ENCODE measurements at regions not wholly inside any gene's neighbourhood (a gene's known extent, or its start where the extent isn't known, plus 50 kb on each side); places are given as distances from the start of the nearest gene placed in this dataset.

DNA sequence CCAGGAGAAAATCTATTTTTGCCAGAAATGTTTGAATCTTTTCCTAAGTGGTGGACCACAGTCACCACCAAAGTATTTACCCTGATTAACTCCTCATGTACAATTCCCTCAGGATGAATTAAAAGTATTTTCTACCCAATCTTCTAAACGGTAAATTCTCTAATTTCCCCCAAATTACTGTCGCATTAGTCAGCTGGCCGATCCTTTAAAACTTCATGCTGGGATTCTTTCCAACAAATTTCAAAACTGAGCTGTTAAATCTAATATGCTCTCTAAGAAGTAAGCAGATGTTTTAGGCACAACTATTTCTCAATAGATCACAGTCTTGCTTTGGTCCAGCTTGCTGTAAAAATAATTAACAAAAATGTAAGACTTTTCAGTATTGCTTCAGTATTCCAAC lies 447.2 kb downstream of the FRK start:
- Histone ChIP-seq H4K8ac (ENCODE audit: extremely low read depth, insufficient read depth, low read length) (no peak overlapping the region), H4K5ac (ENCODE audit: insufficient read length, low read depth, low read length) (no peak overlapping the region), H3K23ac (ENCODE audit: insufficient read length) (no peak overlapping the region), H3K4me2 (ENCODE audit: insufficient read depth in 1 of 2, low read depth in 2 of 2, low read length in 2 of 2) (no peak overlapping the region), H4K91ac (replicated peaks; ENCODE audit: insufficient read length, low read length) (no peak overlapping the region), H3K18ac (ENCODE audit: extremely low read depth, low read length) (no peak overlapping the region), H2AK5ac (ENCODE audit: low read depth, low read length) (no peak overlapping the region), H3K79me2 (ENCODE audit: control insufficient read depth in 1 of 2, insufficient read depth in 2 of 2, low read length in 2 of 2) (no peaks in the 10 kb centered on the region), H3K36me3 (ENCODE audit: control insufficient read depth in 2 of 4, insufficient read depth in 4 of 4, low read length in 3 of 4) (no peaks in the 10 kb centered on the region), H3K23me2 (ENCODE audit: low read depth, low read length) (no peaks in the 10 kb centered on the region), H3K4ac (replicated peaks; ENCODE audit: insufficient read length, low read depth, low read length) (no peak overlapping the region), H4K20me1 (replicated peaks in 1 of 2; ENCODE audit: control insufficient read depth in 1 of 2, insufficient read depth in 2 of 2, low read length in 2 of 2) (no peaks in the 10 kb centered on the region), H3K79me1 (ENCODE audit: low read depth, low read length) (no peaks in the 10 kb centered on the region), H2AFZ (ENCODE audit: low read length) (no peak overlapping the region), H3K56ac (replicated peaks; ENCODE audit: insufficient read length, low read depth, low read length) (no peak overlapping the region), H2BK5ac (ENCODE audit: low read depth, low read length) (no peak overlapping the region), H3K27me3 (replicated peaks in 1 of 4; ENCODE audit: control insufficient read depth in 3 of 4, extremely low read depth in 1 of 4, insufficient read depth in 3 of 4, low read length in 3 of 4) (no peaks in the 10 kb centered on the region; a peak in 1 of 7 replicates), H2BK20ac (ENCODE audit: low read length) (no peak overlapping the region), H2BK120ac (replicated peaks; ENCODE audit: low read depth, low read length) (no peak overlapping the region), H3K4me1 (replicated peaks in 1 of 4; ENCODE audit: control insufficient read depth in 3 of 4, insufficient read depth in 4 of 4, low read length in 3 of 4) (no peaks in the 10 kb centered on the region), H2BK12ac (ENCODE audit: low read depth, low read length) (no peak overlapping the region), H3K14ac (ENCODE audit: insufficient read length) (no peak overlapping the region), H2BK15ac (ENCODE audit: low read length) (no peak overlapping the region), H3K9ac (replicated peaks in 1 of 4; ENCODE audit: extremely low read depth in 1 of 4, low read depth in 3 of 4, low read length in 3 of 4) (no peak overlapping the region), H3K27ac (ENCODE audit: low read depth, low read length) (no peak overlapping the region), H3K4me3 (ENCODE audit: extremely low read depth in 1 of 4, insufficient read depth in 2 of 4, low read depth in 3 of 4, low read length in 4 of 4) (no peak overlapping the region), H3K9me3 (ENCODE audit: insufficient read depth in 2 of 2, low read depth in 1 of 2, low read length in 1 of 2) (no peaks in the 10 kb centered on the region)
- no peak for TF ChIP-seq NANOG (IDR thresholded peaks at IDR 0.05; ENCODE audit: insufficient read depth, low read depth, low read length, poor library complexity, severe bottlenecking)
- TF ChIP-seq TEAD4 (IDR thresholded peaks at IDR 0.05; ENCODE audit: low read depth, low read length), result no peak
- TF ChIP-seq SIN3A (conservative IDR thresholded peaks at IDR 0.05 in 1 of 2, IDR thresholded peaks at IDR 0.05 in 1 of 2; ENCODE audit: low read depth in 1 of 2, low read length in 2 of 2), result no peak
- TF ChIP-seq HDAC6 (IDR thresholded peaks at IDR 0.05; ENCODE audit: low read depth, low read length), result no peak
- TF ChIP-seq SAP30 (IDR thresholded peaks at IDR 0.05; ENCODE audit: insufficient read depth, insufficient replicate concordance, low read length), result no peak
- TF ChIP-seq GABPA (IDR thresholded peaks at IDR 0.05; ENCODE audit: borderline replicate concordance, insufficient read depth, low read length), result no peak
- no peak for TF ChIP-seq MAX (IDR thresholded peaks at IDR 0.05)
- no peak for TF ChIP-seq MAFK (IDR thresholded peaks at IDR 0.05; ENCODE audit: low read depth, low read length)
- FAIRE-seq, result no peak
- WGBS, 2 experiments (ENCODE audit: extremely low coverage in 1 of 2, insufficient coverage in 1 of 2, insufficient read length in 1 of 2, insufficient replicate concordance in 2 of 2, low coverage in 1 of 2, low lambda C conversion rate in 2 of 2, missing lambda C conversion rate in 1 of 2), result 99% methylated on average over 3 of the region's 3 CpGs; no CpG with 5 or more reads in 1 of the 2 experiments
- DNase-seq (ENCODE audit: low read depth in 1 of 2, low spot score in 2 of 2), result no peak
- CTCF ChIA-PET (ENCODE audit: partially characterized antibody), result interaction anchor here (0.6 kb wide), 1 partner anchor 347 kb away, joined by 5 read pairs; no protein-coding TSS in a partner anchor
- POLR2A ChIA-PET (ENCODE audit: partially characterized antibody), result no interaction called here
